HEK293 (cell line): ENCODE measurements at regions not wholly inside any gene's neighbourhood (a gene's known extent, or its start where the extent isn't known, plus 50 kb on each side); places are given as distances from the start of the nearest gene placed in this dataset.

Experiments
- FEZF1 ChIP-seq: fragments of 450-650 bp; formaldehyde crosslinking; IDR thresholded peaks from 2 replicates; pipeline ENCODE4 v1.5.1; 2016; ENCODE audit warnings: missing biosample characterization, missing genetic modification characterization
- GLI4 ChIP-seq: fragments of 450-650 bp; formaldehyde crosslinking; IDR thresholded peaks from 2 replicates; pipeline ENCODE4 v1.5.1; 2016; ENCODE audit warnings: missing biosample characterization, missing genetic modification characterization
- GLIS1 ChIP-seq: fragments of 450-650 bp; formaldehyde crosslinking; IDR thresholded peaks from 2 replicates; pipeline ENCODE4 v1.5.1; 2016; ENCODE audit warnings: missing biosample characterization, missing genetic modification characterization
- MYNN ChIP-seq: fragments of 450-650 bp; formaldehyde crosslinking; IDR thresholded peaks from 2 replicates; pipeline ENCODE4 v1.5.1; 2016; ENCODE audit warnings: missing biosample characterization, missing genetic modification characterization, borderline replicate concordance
- REPIN1 ChIP-seq: fragments of 450-650 bp; formaldehyde crosslinking; IDR thresholded peaks from 2 replicates; pipeline ENCODE4 v1.5.1; 2017; ENCODE audit warnings: missing biosample characterization, missing genetic modification characterization, low read depth
- SCRT1 ChIP-seq: fragments of 450-650 bp; formaldehyde crosslinking; IDR thresholded peaks from 2 replicates; pipeline ENCODE4 v1.5.1; 2016; ENCODE audit warnings: missing biosample characterization, missing genetic modification characterization, borderline replicate concordance
- SP3 ChIP-seq: fragments of 450-650 bp; formaldehyde crosslinking; IDR thresholded peaks from 2 replicates; pipeline ENCODE4 v1.5.1; 2016; ENCODE audit warnings: missing biosample characterization, missing genetic modification characterization
- ZBTB1 ChIP-seq: fragments of 450-650 bp; formaldehyde crosslinking; IDR thresholded peaks from 2 replicates; pipeline ENCODE4 v1.5.1; 2016; ENCODE audit warnings: missing biosample characterization, missing genetic modification characterization
- ZBTB17 ChIP-seq: fragments of 450-650 bp; formaldehyde crosslinking; IDR thresholded peaks from 2 replicates; pipeline ENCODE4 v1.5.1; 2016; ENCODE audit warnings: missing biosample characterization, missing genetic modification characterization
- ZFP3 ChIP-seq: fragments of 450-650 bp; formaldehyde crosslinking; IDR thresholded peaks from 2 replicates; pipeline ENCODE4 v1.5.1; 2016; ENCODE audit warnings: low read depth, missing biosample characterization, missing genetic modification characterization
- ZNF140 ChIP-seq: fragments of 450-650 bp; formaldehyde crosslinking; IDR thresholded peaks from 2 replicates; pipeline ENCODE4 v1.5.1; 2016; ENCODE audit warnings: missing biosample characterization, missing genetic modification characterization
- ZNF214 ChIP-seq: fragments of 450-650 bp; formaldehyde crosslinking; IDR thresholded peaks from 2 replicates; pipeline ENCODE4 v1.5.1; 2017; ENCODE audit warnings: missing biosample characterization, mild to moderate bottlenecking, missing genetic modification characterization, borderline replicate concordance
- ZNF248 ChIP-seq: fragments of 450-650 bp; formaldehyde crosslinking; IDR thresholded peaks from 2 replicates; pipeline ENCODE4 v1.5.1; 2017; ENCODE audit warnings: missing biosample characterization, missing genetic modification characterization
- ZNF274 ChIP-seq, 2 experiments: fragments of 200-500 bp in 1 of 2; fragments of 450-650 bp in 1 of 2; sonication (Bioruptor generic) in 1 of 2; formaldehyde crosslinking in 1 of 2; IDR thresholded peaks; 2 replicates each; pipeline versions ENCODE4 v1.5.1 to v1.6.1; 2014 to 2016; ENCODE audit warnings: borderline replicate concordance in 1 of 2, inconsistent platforms in 1 of 2, low read length in 1 of 2, missing biosample characterization in 1 of 2, missing genetic modification characterization in 1 of 2
- ZNF394 ChIP-seq: fragments of 450-650 bp; formaldehyde crosslinking; IDR thresholded peaks from 2 replicates; pipeline ENCODE4 v1.5.1; 2016; ENCODE audit warnings: missing biosample characterization, missing genetic modification characterization, mild to moderate bottlenecking, moderate library complexity, borderline replicate concordance
- ZNF48 ChIP-seq: fragments of 450-650 bp; formaldehyde crosslinking; IDR thresholded peaks from 2 replicates; pipeline ENCODE4 v1.5.1; 2016; ENCODE audit warnings: missing biosample characterization, missing genetic modification characterization
- ZNF521 ChIP-seq: fragments of 450-650 bp; formaldehyde crosslinking; IDR thresholded peaks from 2 replicates; pipeline ENCODE4 v1.5.1; 2017; ENCODE audit warnings: missing biosample characterization, mild to moderate bottlenecking, missing genetic modification characterization
- ZNF549 ChIP-seq: fragments of 450-650 bp; IDR thresholded peaks from 2 replicates; pipeline ENCODE4 v1.5.1; 2018; ENCODE audit warnings: missing biosample characterization, missing genetic modification characterization, mild to moderate bottlenecking, inconsistent platforms, moderate library complexity
- ZNF600 ChIP-seq: fragments of 450-650 bp; formaldehyde crosslinking; IDR thresholded peaks from 2 replicates; pipeline ENCODE4 v1.5.1; 2016; ENCODE audit warnings: missing biosample characterization, missing genetic modification characterization
- ZSCAN23 ChIP-seq: fragments of 450-650 bp; formaldehyde crosslinking; IDR thresholded peaks from 2 replicates; pipeline ENCODE4 v1.5.1; 2016; ENCODE audit warnings: missing biosample characterization, missing genetic modification characterization
- TF ChIP-seq, protein P1 (sequence below): fragments of 450-650 bp; formaldehyde crosslinking; IDR thresholded peaks from 2 replicates; pipeline ENCODE4 v1.5.1; 2016; ENCODE audit warnings: missing biosample characterization, missing genetic modification characterization, borderline replicate concordance
- TF ChIP-seq, protein P2 (sequence below): fragments of 450-650 bp; formaldehyde crosslinking; conservative IDR thresholded peaks from 2 replicates; pipeline ENCODE4 v1.5.1; 2016; ENCODE audit warnings: low read depth, missing biosample characterization, missing genetic modification characterization
- TF ChIP-seq, protein P3 (sequence below): fragments of 450-650 bp; formaldehyde crosslinking; IDR thresholded peaks from 2 replicates; pipeline ENCODE4 v1.5.1; 2016; ENCODE audit warnings: missing biosample characterization, missing genetic modification characterization
- TF ChIP-seq, protein P4 (sequence below): fragments of 450-650 bp; formaldehyde crosslinking; IDR thresholded peaks from 2 replicates; pipeline ENCODE4 v1.5.1; 2016; ENCODE audit warnings: missing biosample characterization, missing genetic modification characterization, borderline replicate concordance

DNA sequence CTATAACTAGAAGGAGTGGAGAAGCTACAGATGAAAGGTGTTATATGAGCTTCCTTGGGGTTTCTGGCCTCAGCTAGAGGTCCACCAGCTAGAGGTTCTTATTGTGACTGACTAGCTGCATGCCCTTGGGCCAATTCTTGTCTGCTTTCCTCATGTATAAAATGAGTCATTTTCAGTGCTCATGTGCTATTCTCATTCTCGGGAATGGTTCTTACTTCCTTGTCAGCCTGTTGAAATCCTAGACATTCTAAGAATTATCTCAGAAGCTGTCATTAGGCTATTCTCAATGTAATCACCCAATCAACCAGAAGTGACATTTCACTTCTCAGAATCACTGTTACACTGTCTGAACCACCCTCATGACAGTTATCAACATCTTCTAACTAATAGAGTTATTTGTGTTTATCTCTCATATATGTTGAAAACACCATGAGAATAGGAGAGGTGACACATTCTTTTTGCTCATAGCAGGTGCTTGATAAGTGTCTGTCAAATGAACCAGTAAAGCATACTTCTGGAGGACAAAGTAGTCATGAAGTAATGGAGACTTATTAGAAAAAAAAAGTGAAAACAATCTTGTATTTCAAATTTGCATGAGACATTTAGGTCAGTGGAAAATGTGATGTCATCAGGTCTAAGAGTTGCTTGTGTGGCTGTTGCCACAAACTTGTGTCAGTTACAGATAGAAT lies 122.8 kb upstream of the IVNS1ABP start (continued):
- TF ChIP-seq, protein P1, sequence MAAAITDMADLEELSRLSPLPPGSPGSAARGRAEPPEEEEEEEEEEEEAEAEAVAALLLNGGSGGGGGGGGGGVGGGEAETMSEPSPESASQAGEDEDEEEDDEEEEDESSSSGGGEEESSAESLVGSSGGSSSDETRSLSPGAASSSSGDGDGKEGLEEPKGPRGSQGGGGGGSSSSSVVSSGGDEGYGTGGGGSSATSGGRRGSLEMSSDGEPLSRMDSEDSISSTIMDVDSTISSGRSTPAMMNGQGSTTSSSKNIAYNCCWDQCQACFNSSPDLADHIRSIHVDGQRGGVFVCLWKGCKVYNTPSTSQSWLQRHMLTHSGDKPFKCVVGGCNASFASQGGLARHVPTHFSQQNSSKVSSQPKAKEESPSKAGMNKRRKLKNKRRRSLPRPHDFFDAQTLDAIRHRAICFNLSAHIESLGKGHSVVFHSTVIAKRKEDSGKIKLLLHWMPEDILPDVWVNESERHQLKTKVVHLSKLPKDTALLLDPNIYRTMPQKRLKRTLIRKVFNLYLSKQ (tag by site-specific recombination): no peak
- TF ChIP-seq ZNF48 (tag by site-specific recombination): no peak
- TF ChIP-seq ZNF600 (tag by site-specific recombination): 0 out of 2 replicates have a peak, but pooled peaks have one; percentile 39
- TF ChIP-seq REPIN1 (tag by site-specific recombination): no peak
- TF ChIP-seq ZBTB17 (tag by site-specific recombination): no peak; the same call in 1 of the 2 replicates
- no peak for TF ChIP-seq ZNF521 (tag by site-specific recombination)
- no peak for TF ChIP-seq FEZF1
- TF ChIP-seq ZNF140 (tag by site-specific recombination): no peak
- no peak for TF ChIP-seq ZFP3 (tag by site-specific recombination)
- TF ChIP-seq, protein P2, sequence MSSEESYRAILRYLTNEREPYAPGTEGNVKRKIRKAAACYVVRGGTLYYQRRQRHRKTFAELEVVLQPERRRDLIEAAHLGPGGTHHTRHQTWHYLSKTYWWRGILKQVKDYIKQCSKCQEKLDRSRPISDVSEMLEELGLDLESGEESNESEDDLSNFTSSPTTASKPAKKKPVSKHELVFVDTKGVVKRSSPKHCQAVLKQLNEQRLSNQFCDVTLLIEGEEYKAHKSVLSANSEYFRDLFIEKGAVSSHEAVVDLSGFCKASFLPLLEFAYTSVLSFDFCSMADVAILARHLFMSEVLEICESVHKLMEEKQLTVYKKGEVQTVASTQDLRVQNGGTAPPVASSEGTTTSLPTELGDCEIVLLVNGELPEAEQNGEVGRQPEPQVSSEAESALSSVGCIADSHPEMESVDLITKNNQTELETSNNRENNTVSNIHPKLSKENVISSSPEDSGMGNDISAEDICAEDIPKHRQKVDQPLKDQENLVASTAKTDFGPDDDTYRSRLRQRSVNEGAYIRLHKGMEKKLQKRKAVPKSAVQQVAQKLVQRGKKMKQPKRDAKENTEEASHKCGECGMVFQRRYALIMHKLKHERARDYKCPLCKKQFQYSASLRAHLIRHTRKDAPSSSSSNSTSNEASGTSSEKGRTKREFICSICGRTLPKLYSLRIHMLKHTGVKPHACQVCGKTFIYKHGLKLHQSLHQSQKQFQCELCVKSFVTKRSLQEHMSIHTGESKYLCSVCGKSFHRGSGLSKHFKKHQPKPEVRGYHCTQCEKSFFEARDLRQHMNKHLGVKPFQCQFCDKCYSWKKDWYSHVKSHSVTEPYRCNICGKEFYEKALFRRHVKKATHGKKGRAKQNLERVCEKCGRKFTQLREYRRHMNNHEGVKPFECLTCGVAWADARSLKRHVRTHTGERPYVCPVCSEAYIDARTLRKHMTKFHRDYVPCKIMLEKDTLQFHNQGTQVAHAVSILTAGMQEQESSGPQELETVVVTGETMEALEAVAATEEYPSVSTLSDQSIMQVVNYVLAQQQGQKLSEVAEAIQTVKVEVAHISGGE (tag by site-specific recombination): no peak
- TF ChIP-seq ZBTB1 (tag by site-specific recombination): no peak
- peak; percentile 36 for TF ChIP-seq SP3 (tag by site-specific recombination)
- no peak for TF ChIP-seq SCRT1 (tag by site-specific recombination)
- TF ChIP-seq ZNF274 (IDR thresholded peaks at IDR 0.05; ENCODE audit: low read length): no peak
- TF ChIP-seq ZNF274 (tag by site-specific recombination; IDR thresholded peaks at IDR 0.05; ENCODE audit: borderline replicate concordance): no peak
- TF ChIP-seq MYNN (tag by site-specific recombination): no peak
- TF ChIP-seq GLIS1 (tag by site-specific recombination): peak; percentile 75
- peak; percentile 67; the same call in 1 of the 2 replicates for TF ChIP-seq ZNF394 (tag by site-specific recombination)
- TF ChIP-seq, protein P3, sequence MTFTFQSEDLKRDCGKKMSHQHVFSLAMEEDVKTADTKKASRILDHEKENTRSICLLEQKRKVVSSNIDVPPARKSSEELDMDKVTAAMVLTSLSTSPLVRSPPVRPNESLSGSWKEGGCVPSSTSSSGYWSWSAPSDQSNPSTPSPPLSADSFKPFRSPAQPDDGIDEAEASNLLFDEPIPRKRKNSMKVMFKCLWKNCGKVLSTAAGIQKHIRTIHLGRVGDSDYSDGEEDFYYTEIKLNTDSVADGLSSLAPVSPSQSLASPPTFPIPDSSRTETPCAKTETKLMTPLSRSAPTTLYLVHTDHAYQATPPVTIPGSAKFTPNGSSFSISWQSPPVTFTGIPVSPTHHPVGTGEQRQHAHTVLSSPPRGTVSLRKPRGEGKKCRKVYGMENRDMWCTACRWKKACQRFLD: no peak
- TF ChIP-seq ZNF214 (tag by site-specific recombination): no peak
- no peak for TF ChIP-seq ZSCAN23 (tag by site-specific recombination)
- no peak for TF ChIP-seq GLI4 (tag by site-specific recombination)
- TF ChIP-seq ZNF248: no peak
- no peak for TF ChIP-seq ZNF549 (tag by site-specific recombination)
- TF ChIP-seq, protein P4, sequence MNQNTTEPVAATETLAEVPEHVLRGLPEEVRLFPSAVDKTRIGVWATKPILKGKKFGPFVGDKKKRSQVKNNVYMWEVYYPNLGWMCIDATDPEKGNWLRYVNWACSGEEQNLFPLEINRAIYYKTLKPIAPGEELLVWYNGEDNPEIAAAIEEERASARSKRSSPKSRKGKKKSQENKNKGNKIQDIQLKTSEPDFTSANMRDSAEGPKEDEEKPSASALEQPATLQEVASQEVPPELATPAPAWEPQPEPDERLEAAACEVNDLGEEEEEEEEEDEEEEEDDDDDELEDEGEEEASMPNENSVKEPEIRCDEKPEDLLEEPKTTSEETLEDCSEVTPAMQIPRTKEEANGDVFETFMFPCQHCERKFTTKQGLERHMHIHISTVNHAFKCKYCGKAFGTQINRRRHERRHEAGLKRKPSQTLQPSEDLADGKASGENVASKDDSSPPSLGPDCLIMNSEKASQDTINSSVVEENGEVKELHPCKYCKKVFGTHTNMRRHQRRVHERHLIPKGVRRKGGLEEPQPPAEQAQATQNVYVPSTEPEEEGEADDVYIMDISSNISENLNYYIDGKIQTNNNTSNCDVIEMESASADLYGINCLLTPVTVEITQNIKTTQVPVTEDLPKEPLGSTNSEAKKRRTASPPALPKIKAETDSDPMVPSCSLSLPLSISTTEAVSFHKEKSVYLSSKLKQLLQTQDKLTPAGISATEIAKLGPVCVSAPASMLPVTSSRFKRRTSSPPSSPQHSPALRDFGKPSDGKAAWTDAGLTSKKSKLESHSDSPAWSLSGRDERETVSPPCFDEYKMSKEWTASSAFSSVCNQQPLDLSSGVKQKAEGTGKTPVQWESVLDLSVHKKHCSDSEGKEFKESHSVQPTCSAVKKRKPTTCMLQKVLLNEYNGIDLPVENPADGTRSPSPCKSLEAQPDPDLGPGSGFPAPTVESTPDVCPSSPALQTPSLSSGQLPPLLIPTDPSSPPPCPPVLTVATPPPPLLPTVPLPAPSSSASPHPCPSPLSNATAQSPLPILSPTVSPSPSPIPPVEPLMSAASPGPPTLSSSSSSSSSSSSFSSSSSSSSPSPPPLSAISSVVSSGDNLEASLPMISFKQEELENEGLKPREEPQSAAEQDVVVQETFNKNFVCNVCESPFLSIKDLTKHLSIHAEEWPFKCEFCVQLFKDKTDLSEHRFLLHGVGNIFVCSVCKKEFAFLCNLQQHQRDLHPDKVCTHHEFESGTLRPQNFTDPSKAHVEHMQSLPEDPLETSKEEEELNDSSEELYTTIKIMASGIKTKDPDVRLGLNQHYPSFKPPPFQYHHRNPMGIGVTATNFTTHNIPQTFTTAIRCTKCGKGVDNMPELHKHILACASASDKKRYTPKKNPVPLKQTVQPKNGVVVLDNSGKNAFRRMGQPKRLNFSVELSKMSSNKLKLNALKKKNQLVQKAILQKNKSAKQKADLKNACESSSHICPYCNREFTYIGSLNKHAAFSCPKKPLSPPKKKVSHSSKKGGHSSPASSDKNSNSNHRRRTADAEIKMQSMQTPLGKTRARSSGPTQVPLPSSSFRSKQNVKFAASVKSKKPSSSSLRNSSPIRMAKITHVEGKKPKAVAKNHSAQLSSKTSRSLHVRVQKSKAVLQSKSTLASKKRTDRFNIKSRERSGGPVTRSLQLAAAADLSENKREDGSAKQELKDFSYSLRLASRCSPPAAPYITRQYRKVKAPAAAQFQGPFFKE (tag by site-specific recombination): no peak
